NCI-H146 treated with DMSO at 0.1 percent for 48 hours (cell line): ENCODE measurements at regions not wholly inside any gene's neighbourhood (a gene's known extent, or its start where the extent isn't known, plus 50 kb on each side); places are given as distances from the start of the nearest gene placed in this dataset.
"Not testable (repeated sequence)": the region's sequence is repeated elsewhere in the genome, so short reads cannot be mapped to it uniquely, and the experiment has no call there.

Source experiments
- DNase-seq: peaks from one replicate; lab custom pipeline; 2025; ENCODE audit not compliant: unreplicated experiment; lab: John Stamatoyannopoulos, UW

GRCh38 chr5:36423578-36424307 is 122.0 kb upstream of the RANBP3L start:
- no peak for DNase-seq

DNA sequence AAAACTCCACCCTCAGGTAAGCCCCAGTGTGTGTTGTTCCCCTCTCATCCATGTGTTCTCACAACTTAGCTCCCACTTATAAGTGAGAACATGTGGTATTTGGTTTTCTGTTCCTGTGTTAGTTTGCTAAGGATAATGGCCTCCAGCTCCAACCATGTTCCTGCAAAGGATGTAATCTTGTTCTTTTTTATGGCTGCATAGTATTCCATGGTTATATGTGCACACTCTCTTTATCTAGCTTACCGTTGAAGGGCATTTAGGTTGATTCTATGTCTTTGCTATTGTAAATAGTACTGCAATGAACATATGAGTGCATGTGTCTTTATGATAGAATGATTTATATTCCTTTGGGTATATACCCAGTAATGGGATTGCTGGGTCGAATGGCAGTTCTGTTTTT is 124.4 kb upstream of the RANBP3L start:
- not testable (repeated sequence) for DNase-seq

- no peak for DNase-seq
Measured at GRCh38 chr5:36435516-36435915, 133.8 kb upstream of the RANBP3L start.

- DNase-seq = no peak
Measured at GRCh38 chr5:36436306-36436705, 134.6 kb upstream of the RANBP3L start.

GRCh38 chr5:36438765-36439561 is 137.3 kb upstream of the RANBP3L start:
- no peak for DNase-seq

- DNase-seq = no peak
Measured at GRCh38 chr5:36440300-36440699, 138.6 kb upstream of the RANBP3L start.

DNA sequence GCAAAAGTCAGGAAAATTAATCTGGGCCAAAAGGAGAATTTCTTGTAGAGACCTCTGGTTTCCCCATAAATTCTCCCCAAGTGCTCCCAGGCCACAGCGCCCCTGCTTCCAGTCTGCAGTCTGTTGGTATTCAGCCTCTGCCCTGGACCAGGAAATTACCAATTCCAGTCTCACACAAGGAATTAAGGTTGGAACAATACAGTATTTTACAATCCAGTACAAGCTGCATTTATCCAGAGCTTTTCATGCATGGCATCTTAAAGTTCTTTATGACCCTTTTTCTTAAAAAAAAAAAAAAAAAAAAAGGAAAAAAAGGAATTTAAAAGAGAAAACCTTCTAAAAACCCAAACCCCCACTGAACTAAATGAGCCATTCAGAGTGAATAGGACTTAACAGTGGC is 139.6 kb upstream of the RANBP3L start:
- no peak for DNase-seq

GRCh38 chr5:36442352-36442751 is 140.7 kb upstream of the RANBP3L start:
- DNase-seq = no peak

DNA sequence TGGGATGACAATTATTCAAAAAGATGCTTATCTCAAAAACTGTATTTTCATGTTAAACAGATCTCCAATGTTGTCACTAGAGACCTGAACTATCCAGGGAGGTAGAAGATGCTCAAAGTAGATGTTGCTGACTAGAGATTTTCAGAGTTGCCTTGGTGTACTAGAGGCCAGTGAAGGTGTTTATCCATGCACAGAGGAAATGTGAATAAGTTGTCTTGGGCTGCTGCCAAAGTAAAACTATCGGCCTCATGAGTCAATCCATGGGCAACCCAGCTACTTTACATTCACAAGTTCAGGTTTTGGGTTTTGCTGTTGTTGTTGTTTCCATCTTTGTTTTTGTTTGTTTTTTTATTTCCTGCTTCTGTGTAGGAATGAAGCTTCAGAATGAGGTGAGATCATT is 141.1 kb upstream of the RANBP3L start:
- DNase-seq = no peak

GRCh38 chr5:36443941-36444340 is 142.2 kb upstream of the RANBP3L start:
- DNase-seq = no peak

GRCh38 chr5:36444582-36445418 is 143.1 kb upstream of the RANBP3L start:
- DNase-seq = no peak

- DNase-seq = no peak
Measured at GRCh38 chr5:36447776-36448175, 146.1 kb upstream of the RANBP3L start.

DNA sequence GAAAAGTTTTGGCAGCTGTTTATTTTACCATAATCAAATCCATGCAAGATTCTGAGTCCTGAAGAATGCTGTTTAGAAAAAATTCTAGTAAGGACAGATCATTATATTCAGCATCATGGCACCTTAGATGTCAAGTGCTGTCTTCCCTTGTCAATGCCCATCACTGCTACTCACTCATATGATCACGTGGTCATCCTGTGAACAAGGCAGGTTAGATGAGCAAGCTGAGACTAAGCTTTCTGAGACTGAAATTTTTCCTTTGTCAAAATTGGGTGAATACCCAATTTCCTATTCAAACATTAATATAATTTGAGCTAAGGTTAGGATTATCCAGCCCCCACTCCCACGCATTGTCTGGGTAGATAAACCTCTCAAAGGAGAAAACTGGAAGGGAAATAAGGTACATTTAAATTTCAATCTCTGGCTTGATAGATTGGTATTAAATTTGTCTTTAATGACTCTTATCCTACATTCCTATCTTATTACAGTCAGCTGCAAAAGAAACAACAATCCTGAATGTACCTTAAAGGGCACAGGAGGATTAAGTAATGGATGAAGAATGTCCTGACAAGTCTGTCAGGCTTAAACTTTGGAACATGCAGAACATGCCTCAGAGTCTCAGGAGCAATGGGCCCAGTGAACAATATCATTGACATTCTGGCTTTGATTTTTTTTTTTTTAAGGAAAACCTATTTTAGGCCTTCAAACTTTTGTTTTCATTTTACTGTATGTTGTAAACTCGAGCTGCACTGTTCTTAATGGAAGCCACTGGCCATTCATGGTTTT is 148.7 kb upstream of the RANBP3L start:
- DNase-seq = no peak

DNA sequence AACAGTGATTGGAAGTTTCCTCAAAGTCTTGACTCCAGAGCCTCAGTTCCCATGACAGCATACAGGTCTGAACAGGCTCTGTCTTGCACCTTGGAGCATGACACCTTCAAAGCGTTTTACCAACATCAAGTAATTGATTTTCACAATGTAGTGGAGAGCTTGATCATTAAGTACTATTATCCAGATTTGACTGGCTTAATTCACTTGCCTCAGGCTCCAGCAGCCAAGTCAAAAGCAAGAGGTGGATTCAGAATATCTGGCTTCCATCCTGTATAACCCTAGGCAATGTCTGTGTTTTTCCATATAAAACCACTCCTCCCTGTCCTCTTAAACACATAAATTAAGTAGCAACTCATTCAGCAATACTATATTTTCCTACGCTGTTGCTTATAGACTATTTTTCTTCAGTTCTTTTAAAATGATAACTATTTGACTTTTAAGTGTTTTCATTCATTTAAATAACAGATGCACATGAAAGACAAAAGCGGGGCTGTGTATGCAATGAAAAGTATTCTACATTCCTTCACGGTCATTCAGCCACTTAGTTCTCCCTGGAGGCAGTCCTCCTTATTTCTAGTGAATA is 150.8 kb upstream of the RANBP3L start:
- no peak for DNase-seq

DNA sequence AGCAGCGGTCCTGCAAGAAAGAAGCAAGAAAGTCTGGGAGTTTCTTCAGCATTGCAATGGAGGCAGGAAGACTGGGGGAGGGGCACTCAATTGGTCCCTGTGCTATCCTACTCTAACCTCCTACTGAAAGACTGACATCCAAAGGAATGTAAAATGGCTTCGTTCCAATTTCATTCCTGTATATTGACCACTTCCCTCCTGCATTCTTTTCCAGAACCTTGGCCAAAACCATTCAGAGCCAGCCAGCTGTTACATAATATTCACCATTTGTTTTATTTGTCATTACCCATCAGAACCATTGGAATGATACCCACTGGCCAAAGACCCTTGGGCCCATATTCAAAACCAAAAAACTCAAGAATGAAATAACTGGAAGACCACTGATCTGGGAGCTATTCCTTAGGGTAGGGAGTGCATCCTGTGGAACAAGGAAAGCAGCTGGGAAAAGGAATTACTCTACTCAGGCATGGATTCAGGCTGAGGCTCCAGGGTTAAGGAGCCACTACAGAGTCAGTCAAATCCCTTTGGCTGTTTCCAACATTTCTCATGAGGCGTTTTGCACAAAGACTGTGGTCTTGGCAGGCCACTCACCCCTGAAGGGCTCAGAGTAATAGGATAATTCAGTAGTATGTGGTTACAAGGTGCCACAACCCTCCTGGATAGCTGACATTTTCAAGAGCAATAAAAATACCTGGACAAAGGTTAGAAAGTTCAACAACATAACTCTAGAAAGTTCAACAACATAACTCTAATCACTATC is 148.7 kb upstream of the SLC1A3 start:
- DNase-seq = no peak

- no peak for DNase-seq
Measured at GRCh38 chr5:36458746-36459145, 147.7 kb upstream of the SLC1A3 start.

DNA sequence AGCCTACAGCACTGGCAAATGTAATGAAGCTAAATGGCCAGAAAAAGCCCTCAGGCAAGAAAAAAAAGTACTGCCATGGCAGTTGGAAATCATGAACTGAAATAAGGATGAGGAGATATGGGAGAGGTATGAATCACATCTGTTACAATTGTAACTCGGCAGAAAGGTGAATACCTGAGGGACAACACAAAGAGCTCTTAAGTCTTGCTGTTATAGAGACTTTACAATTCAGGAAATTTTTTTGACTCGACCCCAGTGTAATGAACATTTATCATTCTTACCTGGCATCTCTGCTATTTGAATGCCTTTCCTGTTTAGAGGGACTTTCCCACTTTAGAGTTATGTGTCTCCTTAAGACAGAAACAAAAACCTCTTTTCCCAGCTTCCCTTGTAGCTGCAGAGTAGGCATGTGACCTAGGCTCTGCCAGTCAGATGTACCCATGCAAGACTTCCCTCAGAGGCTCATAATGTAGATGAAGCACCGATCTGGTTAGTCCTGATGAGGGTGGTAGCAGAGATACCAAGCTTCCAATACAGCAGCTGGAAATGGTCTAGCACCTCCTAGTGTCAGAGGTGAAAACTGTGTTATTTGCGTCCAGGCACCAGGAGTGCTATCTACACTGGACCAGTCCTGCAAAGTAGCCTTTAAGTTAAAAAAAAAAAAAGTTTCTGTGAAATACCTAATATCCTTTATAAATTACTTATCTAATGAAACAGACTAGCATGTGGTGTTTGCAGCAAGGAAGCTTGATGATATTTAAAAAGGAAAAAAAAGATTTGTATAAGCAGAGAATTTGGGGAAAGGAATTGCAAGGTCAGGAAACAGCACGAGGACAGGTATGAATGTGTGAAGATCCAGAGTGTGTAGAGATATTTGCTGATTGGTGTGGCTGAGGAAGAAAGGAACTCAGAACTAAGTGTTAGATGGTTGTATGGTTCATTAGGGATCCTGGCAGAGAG is 146.9 kb upstream of the SLC1A3 start:
- no peak for DNase-seq

- DNase-seq = no peak
Measured at GRCh38 chr5:36462295-36463021, 143.9 kb upstream of the SLC1A3 start.
